KMS-11 (cell line): ENCODE measurements at regions not wholly inside any gene's neighbourhood (a gene's known extent, or its start where the extent isn't known, plus 50 kb on each side); places are given as distances from the start of the nearest gene placed in this dataset.

Experiments
- H2AFZ ChIP-seq: fragments of 200-600 bp; sonication (generic); 2 replicates; pipeline ENCODE4 v1.6.1; 2016; ENCODE audit warnings: antibody characterized with exemption, mixed run types, low read depth
- H3K27ac ChIP-seq: fragments of 200-600 bp; sonication (generic); 2 replicates; pipeline ENCODE4 v1.6.1; 2016; ENCODE audit warnings: mild to moderate bottlenecking, mixed run types
- H3K27me3 ChIP-seq: fragments of 200-600 bp; sonication (generic); 2 replicates; pipeline ENCODE4 v1.6.1; 2017; ENCODE audit warnings: mild to moderate bottlenecking, low read depth, mixed run types, moderate library complexity; ENCODE audit not compliant: insufficient read depth
- H3K36me3 ChIP-seq: fragments of 200-600 bp; sonication (generic); 2 replicates; pipeline ENCODE4 v1.6.1; 2017; ENCODE audit warnings: mild to moderate bottlenecking, mixed run types; ENCODE audit not compliant: insufficient read depth
- H3K4me1 ChIP-seq: fragments of 200-600 bp; sonication (generic); 2 replicates; pipeline ENCODE4 v1.6.1; 2016; ENCODE audit warnings: mild to moderate bottlenecking, low read depth, mixed run types; ENCODE audit not compliant: poor library complexity, severe bottlenecking
- H3K4me2 ChIP-seq: fragments of 200-600 bp; sonication (generic); 2 replicates; pipeline ENCODE4 v1.7.0; 2016; ENCODE audit warnings: mild to moderate bottlenecking, mixed run types
- H3K4me3 ChIP-seq: fragments of 200-600 bp; sonication (generic); IDR thresholded peaks from 2 replicates; pipeline ENCODE4 v1.6.1; 2017; ENCODE audit warnings: low read depth, low read length, mixed read lengths; ENCODE audit not compliant: insufficient read depth
- H3K79me2 ChIP-seq: fragments of 200-600 bp; sonication (generic); 2 replicates; pipeline ENCODE4 v1.6.1; 2016; ENCODE audit warnings: low read depth, mixed run types; ENCODE audit not compliant: insufficient read depth
- H3K9ac ChIP-seq: fragments of 200-600 bp; sonication (generic); 2 replicates; pipeline ENCODE4 v1.6.1; 2016; ENCODE audit warnings: mild to moderate bottlenecking, mixed run types
- H4K20me1 ChIP-seq: fragments of 200-600 bp; sonication (generic); 2 replicates; pipeline ENCODE4 v1.6.1; 2016; ENCODE audit warnings: mild to moderate bottlenecking, mixed run types; ENCODE audit not compliant: insufficient read depth
- CTCF ChIP-seq: fragments of 200-600 bp; sonication (generic); conservative IDR thresholded peaks from 2 replicates; pipeline ENCODE4 v1.6.1; 2017; ENCODE audit warnings: low read depth, mild to moderate bottlenecking, antibody characterized with exemption, low read length, moderate library complexity, mixed read lengths

GRCh38 chr15:95325763-95326404, 1004.6 kb upstream of the NR2F2 start:
- H3K4me2 ChIP-seq, result no peak overlapping the region
- no peaks in the 10 kb centered on the region for H3K36me3 ChIP-seq
- H3K4me3 ChIP-seq, result no peak overlapping the region
- no peak for TF ChIP-seq CTCF
- no peak overlapping the region for H2AFZ ChIP-seq
- no peak overlapping the region for H3K9ac ChIP-seq
- no peak overlapping the region for H3K27ac ChIP-seq
- no peaks in the 10 kb centered on the region for H4K20me1 ChIP-seq
- H3K79me2 ChIP-seq, result no peaks in the 10 kb centered on the region
- no peaks in the 10 kb centered on the region for H3K27me3 ChIP-seq
- no peaks in the 10 kb centered on the region for H3K4me1 ChIP-seq

- Histone ChIP-seq H3K4me2 (no peak overlapping the region), H4K20me1 (no peaks in the 10 kb centered on the region), H3K27ac (no peak overlapping the region), H3K36me3 (no peaks in the 10 kb centered on the region), H3K9ac (no peak overlapping the region), H2AFZ (no peak overlapping the region), H3K27me3 (no peaks in the 10 kb centered on the region), H3K79me2 (no peaks in the 10 kb centered on the region), H3K4me1 (no peaks in the 10 kb centered on the region), H3K4me3 (no peak overlapping the region)
- TF ChIP-seq CTCF, result no peak
Observed at GRCh38 chr15:95326431-95327182, 1003.9 kb upstream of the NR2F2 start.

GRCh38 chr15:95327183-95327525, 1003.3 kb upstream of the NR2F2 start:
- Histone ChIP-seq H2AFZ (no peak overlapping the region), H3K36me3 (no peaks in the 10 kb centered on the region)

GRCh38 chr15:95327661-95328060, 1002.8 kb upstream of the NR2F2 start:
- no peaks in the 10 kb centered on the region for H3K79me2 ChIP-seq
- no peaks in the 10 kb centered on the region for H4K20me1 ChIP-seq
- no peak overlapping the region for H3K9ac ChIP-seq
- no peaks in the 10 kb centered on the region for H3K36me3 ChIP-seq
- H3K27ac ChIP-seq, result no peak overlapping the region
- H3K27me3 ChIP-seq, result no peaks in the 10 kb centered on the region
- no peak overlapping the region for H3K4me2 ChIP-seq
- H2AFZ ChIP-seq, result no peak overlapping the region
- no peak overlapping the region for H3K4me3 ChIP-seq
- no peaks in the 10 kb centered on the region for H3K4me1 ChIP-seq
- no peak for TF ChIP-seq CTCF

More at GRCh38 chr15:95327183-95327525, 1003.3 kb upstream of the NR2F2 start:
- Histone ChIP-seq H3K79me2 (no peaks in the 10 kb centered on the region), H3K4me2 (no peak overlapping the region), H3K27me3 (no peaks in the 10 kb centered on the region), H3K4me3 (no peak overlapping the region), H3K4me1 (no peaks in the 10 kb centered on the region), H4K20me1 (no peaks in the 10 kb centered on the region), H3K27ac (no peak overlapping the region), H3K9ac (no peak overlapping the region)
- no peak for TF ChIP-seq CTCF
